ENCODE measurements at regions not wholly inside any gene's neighbourhood (a gene's known extent, or its start where the extent isn't known, plus 50 kb on each side); places are given as distances from the start of the nearest gene placed in this dataset.

DNA sequence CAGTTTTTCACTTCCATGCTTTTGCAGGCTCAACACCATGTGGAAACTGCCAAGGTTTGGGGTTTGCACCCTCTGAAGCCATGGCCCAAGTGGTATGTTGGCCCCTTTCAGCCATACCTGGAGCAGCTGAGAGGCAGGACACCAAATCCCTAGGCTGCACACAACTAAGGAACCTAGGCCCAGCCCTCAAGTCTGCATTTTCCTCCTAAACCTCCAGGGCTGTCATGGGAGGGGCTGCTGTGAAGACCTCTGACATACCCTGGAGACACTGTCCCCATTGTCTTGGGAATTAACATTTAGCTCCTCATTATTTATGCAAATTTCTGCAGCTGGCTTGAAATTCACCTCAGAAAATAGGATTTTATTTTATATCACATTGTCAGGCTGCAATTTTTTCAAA is 856.1 kb downstream of the TECRL start:
- Histone ChIP-seq H3K4me1 (ENCODE audit: control insufficient read depth, insufficient read depth, low read length) (no peaks in the 10 kb centered on the region), H3K4me3 (ENCODE audit: low read depth in 2 of 2, low read length in 2 of 2) (no peak overlapping the region), H3K27me3 (ENCODE audit: control insufficient read depth, insufficient read depth, low read length) (no peaks in the 10 kb centered on the region), H3K27ac (ENCODE audit: low read length) (no peak overlapping the region), H3K9me3 (ENCODE audit: control insufficient read depth, insufficient read depth, low read depth, low read length) (no peaks in the 10 kb centered on the region), H3K36me3 (ENCODE audit: control insufficient read depth, insufficient read depth, low read length) (no peaks in the 10 kb centered on the region)
- no peak for DNase-seq (ENCODE audit: low read depth, low spot score)
- in situ Hi-C loops (cut with HindIII; ENCODE audit: low pct_unique_long_range_greater_than_20kb, low sequenced_read_pairs) = no loop called here
- TF ChIP-seq SIN3A (IDR thresholded peaks at IDR 0.05; ENCODE audit: borderline replicate concordance, insufficient read depth, low read depth, low read length) (no peak), TCF7L2 (IDR thresholded peaks at IDR 0.05; ENCODE audit: low read depth, low read length) (no peak), POLR2AphosphoS5 (IDR thresholded peaks at IDR 0.05; ENCODE audit: low read depth, low read length) (no peak)
- TF ChIP-seq, protein P1, sequence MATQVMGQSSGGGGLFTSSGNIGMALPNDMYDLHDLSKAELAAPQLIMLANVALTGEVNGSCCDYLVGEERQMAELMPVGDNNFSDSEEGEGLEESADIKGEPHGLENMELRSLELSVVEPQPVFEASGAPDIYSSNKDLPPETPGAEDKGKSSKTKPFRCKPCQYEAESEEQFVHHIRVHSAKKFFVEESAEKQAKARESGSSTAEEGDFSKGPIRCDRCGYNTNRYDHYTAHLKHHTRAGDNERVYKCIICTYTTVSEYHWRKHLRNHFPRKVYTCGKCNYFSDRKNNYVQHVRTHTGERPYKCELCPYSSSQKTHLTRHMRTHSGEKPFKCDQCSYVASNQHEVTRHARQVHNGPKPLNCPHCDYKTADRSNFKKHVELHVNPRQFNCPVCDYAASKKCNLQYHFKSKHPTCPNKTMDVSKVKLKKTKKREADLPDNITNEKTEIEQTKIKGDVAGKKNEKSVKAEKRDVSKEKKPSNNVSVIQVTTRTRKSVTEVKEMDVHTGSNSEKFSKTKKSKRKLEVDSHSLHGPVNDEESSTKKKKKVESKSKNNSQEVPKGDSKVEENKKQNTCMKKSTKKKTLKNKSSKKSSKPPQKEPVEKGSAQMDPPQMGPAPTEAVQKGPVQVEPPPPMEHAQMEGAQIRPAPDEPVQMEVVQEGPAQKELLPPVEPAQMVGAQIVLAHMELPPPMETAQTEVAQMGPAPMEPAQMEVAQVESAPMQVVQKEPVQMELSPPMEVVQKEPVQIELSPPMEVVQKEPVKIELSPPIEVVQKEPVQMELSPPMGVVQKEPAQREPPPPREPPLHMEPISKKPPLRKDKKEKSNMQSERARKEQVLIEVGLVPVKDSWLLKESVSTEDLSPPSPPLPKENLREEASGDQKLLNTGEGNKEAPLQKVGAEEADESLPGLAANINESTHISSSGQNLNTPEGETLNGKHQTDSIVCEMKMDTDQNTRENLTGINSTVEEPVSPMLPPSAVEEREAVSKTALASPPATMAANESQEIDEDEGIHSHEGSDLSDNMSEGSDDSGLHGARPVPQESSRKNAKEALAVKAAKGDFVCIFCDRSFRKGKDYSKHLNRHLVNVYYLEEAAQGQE (IDR thresholded peaks at IDR 0.05; ENCODE audit: insufficient read depth in 1 of 2, low read depth in 2 of 2, low read length in 1 of 2) = no peak
- TF ChIP-seq, protein P2, sequence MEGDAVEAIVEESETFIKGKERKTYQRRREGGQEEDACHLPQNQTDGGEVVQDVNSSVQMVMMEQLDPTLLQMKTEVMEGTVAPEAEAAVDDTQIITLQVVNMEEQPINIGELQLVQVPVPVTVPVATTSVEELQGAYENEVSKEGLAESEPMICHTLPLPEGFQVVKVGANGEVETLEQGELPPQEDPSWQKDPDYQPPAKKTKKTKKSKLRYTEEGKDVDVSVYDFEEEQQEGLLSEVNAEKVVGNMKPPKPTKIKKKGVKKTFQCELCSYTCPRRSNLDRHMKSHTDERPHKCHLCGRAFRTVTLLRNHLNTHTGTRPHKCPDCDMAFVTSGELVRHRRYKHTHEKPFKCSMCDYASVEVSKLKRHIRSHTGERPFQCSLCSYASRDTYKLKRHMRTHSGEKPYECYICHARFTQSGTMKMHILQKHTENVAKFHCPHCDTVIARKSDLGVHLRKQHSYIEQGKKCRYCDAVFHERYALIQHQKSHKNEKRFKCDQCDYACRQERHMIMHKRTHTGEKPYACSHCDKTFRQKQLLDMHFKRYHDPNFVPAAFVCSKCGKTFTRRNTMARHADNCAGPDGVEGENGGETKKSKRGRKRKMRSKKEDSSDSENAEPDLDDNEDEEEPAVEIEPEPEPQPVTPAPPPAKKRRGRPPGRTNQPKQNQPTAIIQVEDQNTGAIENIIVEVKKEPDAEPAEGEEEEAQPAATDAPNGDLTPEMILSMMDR (IDR thresholded peaks at IDR 0.05) = no peak
- POLR2A ChIA-PET = no interaction called here
- ATAC-seq = no peak
- intact Hi-C loops (cut with micrococcal nuclease; ENCODE audit: unreplicated experiment) = no loop called here
- CTCF ChIA-PET = no interaction called here
- no TSS peak for BruUV-seq (replicated peaks)

- CTCF ChIA-PET = no interaction called here
- TF ChIP-seq SIN3A (IDR thresholded peaks at IDR 0.05; ENCODE audit: borderline replicate concordance, insufficient read depth, low read depth, low read length) = no peak
- TF ChIP-seq, protein P2 (IDR thresholded peaks at IDR 0.05) = no peak
- no peak for TF ChIP-seq POLR2AphosphoS5 (IDR thresholded peaks at IDR 0.05; ENCODE audit: low read depth, low read length)
- TF ChIP-seq, protein P1 (IDR thresholded peaks at IDR 0.05; ENCODE audit: insufficient read depth in 1 of 2, low read depth in 2 of 2, low read length in 1 of 2) = no peak
- no peak for TF ChIP-seq TCF7L2 (IDR thresholded peaks at IDR 0.05; ENCODE audit: low read depth, low read length)
- POLR2A ChIA-PET = no interaction called here
- DNase-seq (ENCODE audit: low read depth, low spot score) (no peak), ATAC-seq (no peak)
- in situ Hi-C loops (cut with HindIII; ENCODE audit: low pct_unique_long_range_greater_than_20kb, low sequenced_read_pairs) (no loop called here), intact Hi-C loops (cut with micrococcal nuclease; ENCODE audit: unreplicated experiment) (no loop called here)
- Histone ChIP-seq H3K27ac (ENCODE audit: low read length) (no peak overlapping the region), H3K4me1 (ENCODE audit: control insufficient read depth, insufficient read depth, low read length) (no peaks in the 10 kb centered on the region), H3K27me3 (ENCODE audit: control insufficient read depth, insufficient read depth, low read length) (no peaks in the 10 kb centered on the region), H3K36me3 (ENCODE audit: control insufficient read depth, insufficient read depth, low read length) (no peaks in the 10 kb centered on the region), H3K4me3 (ENCODE audit: low read depth in 2 of 2, low read length in 2 of 2) (no peak overlapping the region), H3K9me3 (ENCODE audit: control insufficient read depth, insufficient read depth, low read depth, low read length) (no peaks in the 10 kb centered on the region)
- BruUV-seq (replicated peaks) = no TSS peak
These were observed 867.4 kb downstream of the TECRL start for GRCh38 chr4:63541828-63542227.

Data from Panc1 (cell line).